DND-41 (cell line): ENCODE measurements at regions not wholly inside any gene's neighbourhood (a gene's known extent, or its start where the extent isn't known, plus 50 kb on each side); places are given as distances from the start of the nearest gene placed in this dataset.

ENCODE experiments used
- ATAC-seq: fragments of 200-7000 bp; cut with Tn5 transposase; 3 replicates; pipeline ENCODE4 v1.9.1; 2021; ENCODE audit warnings: low read depth; ENCODE audit not compliant: insufficient read depth
- DNase-seq: peaks from one replicate; pipeline ENCODE4 v3.0.0-alpha.2; 2020
- H2AFZ ChIP-seq: 2 replicates; pipeline ENCODE4 v1.6.0; 2012; ENCODE audit warnings: low read depth, low read length
- H3K27ac ChIP-seq: 2 replicates; pipeline ENCODE4 v1.5.1; 2012; ENCODE audit warnings: low read length, inconsistent platforms
- H3K27me3 ChIP-seq: fragments of 200-600 bp; sonication (generic); 2 replicates; pipeline ENCODE4 v1.6.0; 2012; ENCODE audit warnings: low read length, mild to moderate bottlenecking, inconsistent platforms; ENCODE audit not compliant: insufficient read depth, poor library complexity
- H3K36me3 ChIP-seq: 2 replicates; pipeline ENCODE4 v1.5.1; 2012; ENCODE audit warnings: low read length, inconsistent platforms; ENCODE audit not compliant: insufficient read depth
- H3K4me1 ChIP-seq: 2 replicates; pipeline ENCODE4 v1.5.1; 2012; ENCODE audit warnings: mild to moderate bottlenecking, low read length; ENCODE audit not compliant: insufficient read depth
- H3K4me2 ChIP-seq: 2 replicates; pipeline ENCODE4 v1.6.0; 2012; ENCODE audit warnings: mild to moderate bottlenecking, moderate library complexity, low read length, inconsistent platforms; ENCODE audit not compliant: insufficient read depth
- H3K4me3 ChIP-seq, 2 experiments: fragments of 200-600 bp in 1 of 2; shearing (Covaris generic) in 1 of 2; 2 replicates each; pipeline ENCODE4 v1.5.1; 2012 to 2016; ENCODE audit warnings: inconsistent platforms in 2 of 2, low read length in 2 of 2, mild to moderate bottlenecking in 2 of 2, low read depth in 1 of 2, moderate library complexity in 1 of 2
- H3K79me2 ChIP-seq: 2 replicates; pipeline ENCODE4 v1.6.0; 2012; ENCODE audit warnings: low read length, inconsistent platforms; ENCODE audit not compliant: insufficient read depth
- H3K9ac ChIP-seq: 2 replicates; pipeline ENCODE4 v1.6.0; 2012; ENCODE audit warnings: low read depth, mild to moderate bottlenecking, inconsistent platforms, low read length, moderate library complexity
- H3K9me3 ChIP-seq: 2 replicates; pipeline ENCODE4 v1.5.1; 2012; ENCODE audit warnings: low read length, moderate library complexity, mild to moderate bottlenecking, inconsistent platforms; ENCODE audit not compliant: insufficient read depth, severe bottlenecking
- H4K20me1 ChIP-seq: 2 replicates; pipeline ENCODE4 v1.6.0; 2012; ENCODE audit warnings: low read length; ENCODE audit not compliant: insufficient read depth
- CTCF ChIP-seq: IDR thresholded peaks from 2 replicates; pipeline ENCODE4 v1.5.1; 2012; ENCODE audit warnings: borderline replicate concordance, low read length, moderate library complexity, mild to moderate bottlenecking; ENCODE audit not compliant: poor library complexity, severe bottlenecking; ENCODE audit errors: extremely low read depth
- EZH2 ChIP-seq: IDR thresholded peaks from 3 replicates; pipeline ENCODE4 v1.6.1; 2012; ENCODE audit warnings: borderline replicate concordance, low read depth, mild to moderate bottlenecking, moderate library complexity, low read length, inconsistent platforms; ENCODE audit not compliant: severe bottlenecking

- Histone ChIP-seq H3K4me3 (no peak overlapping the region), H3K4me2 (no peak overlapping the region), H3K27me3 (no peaks in the 10 kb centered on the region), H4K20me1 (no peaks in the 10 kb centered on the region; the same call in 1 of the 2 replicates), H2AFZ (no peak overlapping the region), H3K27ac (no peak overlapping the region), H3K4me1 (no peaks in the 10 kb centered on the region), H3K79me2 (no peaks in the 10 kb centered on the region), H3K36me3 (no peaks in the 10 kb centered on the region), H3K9me3 (peaks cover 3% of the 10 kb centered on the region), H3K9ac (no peak overlapping the region)
- DNase-seq (no peak), ATAC-seq (no peak)
- TF ChIP-seq CTCF: no peak
- TF ChIP-seq EZH2: no peak
Measured at GRCh38 chr14:99118046-99118721, 153.8 kb downstream of the BCL11B start.

- TF ChIP-seq EZH2 (no peak), CTCF (no peak)
- Histone ChIP-seq H3K4me2 (no peak overlapping the region), H4K20me1 (no peaks in the 10 kb centered on the region; the same call in 1 of the 2 replicates), H3K27me3 (no peaks in the 10 kb centered on the region), H3K79me2 (no peaks in the 10 kb centered on the region), H3K4me1 (no peaks in the 10 kb centered on the region), H3K27ac (no peak overlapping the region), H3K9ac (no peak overlapping the region), H3K36me3 (no peaks in the 10 kb centered on the region), H3K9me3 (peaks cover 3% of the 10 kb centered on the region), H2AFZ (no peak overlapping the region), H3K4me3 (no peak overlapping the region)
- ATAC-seq (no peak), DNase-seq (no peak)
Measured at GRCh38 chr14:99118946-99119345, 153.1 kb downstream of the BCL11B start.
